Neural cell (in vitro differentiated cells): ENCODE measurements at regions not wholly inside any gene's neighbourhood (a gene's known extent, or its start where the extent isn't known, plus 50 kb on each side); places are given as distances from the start of the nearest gene placed in this dataset.
"Not testable (repeated sequence)": the region's sequence is repeated elsewhere in the genome, so short reads cannot be mapped to it uniquely, and the experiment has no call there.

Source experiments
- H2AFZ ChIP-seq: fragments of 200-600, 300-800 bp; sonication (generic), shearing (Covaris generic); 2 replicates; pipeline ENCODE4 v1.6.0; 2014; ENCODE audit warnings: low read depth, mild to moderate bottlenecking, antibody characterized with exemption, low read length, moderate library complexity
- H3F3A ChIP-seq: fragments of 200-600 bp; shearing (Covaris generic); 2 replicates; pipeline ENCODE4 v1.6.1; 2016; ENCODE audit warnings: mild to moderate bottlenecking, moderate library complexity, mixed read lengths, antibody characterized with exemption, low read length; ENCODE audit not compliant: insufficient read depth, poor library complexity, severe bottlenecking
- H3K27ac ChIP-seq: fragments of 200-600, 300-800 bp; sonication (generic), shearing (Covaris generic); 2 replicates; pipeline ENCODE4 v1.5.1; 2014; ENCODE audit warnings: mild to moderate bottlenecking, low read length, moderate library complexity
- H3K27me3 ChIP-seq: fragments of 300-800, 200-600 bp; sonication (generic), shearing (Covaris generic); 2 replicates; pipeline ENCODE4 v1.6.0; 2014; ENCODE audit warnings: mild to moderate bottlenecking, low read depth, low read length, moderate library complexity; ENCODE audit not compliant: insufficient read depth
- H3K36me3 ChIP-seq: fragments of 300-800, 200-600 bp; sonication (generic), shearing (Covaris generic); 2 replicates; pipeline ENCODE4 v1.5.1; 2014; ENCODE audit warnings: mild to moderate bottlenecking, antibody characterized with exemption, low read length, moderate library complexity; ENCODE audit not compliant: insufficient read depth
- H3K4me2 ChIP-seq: fragments of 300-800, 200-600 bp; sonication (generic), shearing (Covaris generic); 2 replicates; pipeline ENCODE4 v1.6.0; 2014; ENCODE audit warnings: mild to moderate bottlenecking, low read length
- H3K4me3 ChIP-seq: fragments of 300-800, 200-600 bp; sonication (generic), shearing (Covaris generic); 2 replicates; pipeline ENCODE4 v1.5.1; 2014; ENCODE audit warnings: mild to moderate bottlenecking, low read length, moderate library complexity
- H3K79me2 ChIP-seq: fragments of 200-600 bp; shearing (Covaris generic); replicated peaks from 2 replicates; pipeline ENCODE4 v1.6.0; 2014; ENCODE audit warnings: mild to moderate bottlenecking, low read length, moderate library complexity; ENCODE audit not compliant: insufficient read depth
- H3K9ac ChIP-seq: fragments of 300-800, 200-600 bp; sonication (generic), shearing (Covaris generic); 2 replicates; pipeline ENCODE4 v1.6.1; 2016; ENCODE audit warnings: mild to moderate bottlenecking, low read length, mixed read lengths
- H3K9me2 ChIP-seq: fragments of 200-600 bp; shearing (Covaris generic); 2 replicates; pipeline ENCODE4 v1.6.1; 2016; ENCODE audit warnings: mild to moderate bottlenecking, low read length, mixed read lengths; ENCODE audit not compliant: insufficient read depth
- H3K9me3 ChIP-seq: fragments of 200-600, 300-800 bp; sonication (generic), shearing (Covaris generic); 2 replicates; pipeline ENCODE4 v1.6.1; 2016; ENCODE audit warnings: mild to moderate bottlenecking, mixed run types, low read length, moderate library complexity, mixed read lengths
- H4K20me1 ChIP-seq: fragments of 200-600 bp; shearing (Covaris generic); 2 replicates; pipeline ENCODE4 v1.6.1; 2016; ENCODE audit warnings: mild to moderate bottlenecking, mixed run types; ENCODE audit not compliant: insufficient read depth
- CTCF ChIP-seq: fragments of 450-650 bp; IDR thresholded peaks from 2 replicates; pipeline ENCODE4 v1.5.1; 2014; ENCODE audit warnings: antibody characterized with exemption, mild to moderate bottlenecking, moderate library complexity; ENCODE audit not compliant: poor library complexity, severe bottlenecking
- EP300 ChIP-seq: fragments of 450-650 bp; conservative IDR thresholded peaks from 2 replicates; pipeline ENCODE4 v1.6.1; 2014; ENCODE audit warnings: antibody characterized with exemption, mild to moderate bottlenecking, moderate library complexity; ENCODE audit not compliant: poor library complexity, severe bottlenecking
- EZH2 ChIP-seq: fragments of 200-600, 300-800 bp; shearing (Covaris generic), sonication (generic); IDR thresholded peaks from 2 replicates; pipeline ENCODE4 v1.6.1; 2014; ENCODE audit warnings: antibody characterized with exemption, low read length, borderline replicate concordance, mild to moderate bottlenecking; ENCODE audit not compliant: insufficient read depth, poor library complexity, severe bottlenecking
- MXI1 ChIP-seq: fragments of 450-650 bp; conservative IDR thresholded peaks from 2 replicates; pipeline ENCODE4 v1.6.1; 2014; ENCODE audit warnings: antibody characterized with exemption, mild to moderate bottlenecking; ENCODE audit not compliant: poor library complexity, severe bottlenecking
- POLR2AphosphoS5 ChIP-seq: IDR thresholded peaks from 2 replicates; pipeline ENCODE4 v1.6.1; 2012
- RAD21 ChIP-seq: fragments of 450-650 bp; conservative IDR thresholded peaks from 2 replicates; pipeline ENCODE4 v1.6.1; 2014; ENCODE audit warnings: antibody characterized with exemption, mild to moderate bottlenecking, moderate library complexity
- SMC3 ChIP-seq: fragments of 450-650 bp; conservative IDR thresholded peaks from 2 replicates; pipeline ENCODE4 v1.6.1; 2014; ENCODE audit warnings: antibody characterized with exemption, mild to moderate bottlenecking, moderate library complexity; ENCODE audit not compliant: poor library complexity
- TAF1 ChIP-seq: IDR thresholded peaks from 2 replicates; pipeline ENCODE4 v1.6.1; 2012; ENCODE audit warnings: low read depth
- TF ChIP-seq, protein P1 (sequence below): IDR thresholded peaks from 2 replicates; pipeline ENCODE4 v1.6.1; 2012; ENCODE audit warnings: borderline replicate concordance

DNA sequence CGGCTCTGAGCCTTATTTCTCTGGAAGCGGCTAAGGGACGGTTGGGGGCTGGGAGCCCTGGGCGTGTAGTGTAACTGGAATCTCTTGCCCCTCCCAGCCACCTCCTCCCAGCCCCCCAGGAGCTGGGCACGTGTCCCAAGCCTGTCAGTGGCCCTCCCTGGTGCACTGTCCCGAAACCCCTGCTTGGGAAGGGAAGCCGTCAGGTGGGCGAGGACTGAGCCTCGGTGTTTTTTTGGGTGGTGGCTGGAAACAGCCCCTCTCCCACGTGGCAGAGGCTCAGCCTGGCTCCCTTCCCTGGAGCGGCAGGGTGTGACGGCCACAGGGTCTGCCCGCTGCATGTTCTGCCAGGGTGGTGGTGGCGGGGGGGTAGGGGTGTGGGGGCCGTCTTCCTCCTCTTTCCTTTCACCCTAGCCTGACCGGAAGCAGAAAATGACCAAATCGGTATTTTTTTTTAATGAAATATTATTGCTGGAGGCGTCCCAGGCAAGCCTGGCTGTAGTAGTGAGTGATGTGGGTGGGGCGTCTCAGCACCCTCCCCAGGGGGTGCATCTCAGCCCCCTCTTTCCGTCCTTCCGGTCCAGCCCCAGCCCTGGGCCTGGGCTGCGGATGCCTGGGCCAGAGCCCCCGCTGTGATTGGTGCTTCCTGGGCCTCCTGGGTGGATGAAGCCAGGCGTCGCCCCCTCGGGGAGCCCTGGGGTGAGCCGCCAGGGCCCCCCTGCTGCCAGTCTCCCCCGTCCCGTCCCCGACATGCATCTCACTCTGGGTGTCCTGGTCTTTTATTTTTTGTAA lies 58.8 kb upstream of the GOLGA8A start:
- Histone ChIP-seq H3K9me3 (peaks cover 12% of the 10 kb centered on the region), H3K9me2 (no peaks in the 10 kb centered on the region), H3F3A (no peaks in the 10 kb centered on the region), H3K79me2 (no peaks in the 10 kb centered on the region), H3K4me2 (no peak overlapping the region), H3K9ac (no peak overlapping the region), H3K4me3 (no peak overlapping the region), H3K27ac (no peak overlapping the region), H4K20me1 (no peaks in the 10 kb centered on the region), H3K36me3 (no peaks in the 10 kb centered on the region), H2AFZ (no peak overlapping the region), H3K27me3 (peaks cover 48% of the 10 kb centered on the region)
- TF ChIP-seq CTCF: no peak
- TF ChIP-seq TAF1: no peak
- TF ChIP-seq EP300: no peak
- no peak for TF ChIP-seq SMC3
- TF ChIP-seq EZH2: no peak
- TF ChIP-seq POLR2AphosphoS5: no peak
- no peak for TF ChIP-seq MXI1
- TF ChIP-seq, protein P1, sequence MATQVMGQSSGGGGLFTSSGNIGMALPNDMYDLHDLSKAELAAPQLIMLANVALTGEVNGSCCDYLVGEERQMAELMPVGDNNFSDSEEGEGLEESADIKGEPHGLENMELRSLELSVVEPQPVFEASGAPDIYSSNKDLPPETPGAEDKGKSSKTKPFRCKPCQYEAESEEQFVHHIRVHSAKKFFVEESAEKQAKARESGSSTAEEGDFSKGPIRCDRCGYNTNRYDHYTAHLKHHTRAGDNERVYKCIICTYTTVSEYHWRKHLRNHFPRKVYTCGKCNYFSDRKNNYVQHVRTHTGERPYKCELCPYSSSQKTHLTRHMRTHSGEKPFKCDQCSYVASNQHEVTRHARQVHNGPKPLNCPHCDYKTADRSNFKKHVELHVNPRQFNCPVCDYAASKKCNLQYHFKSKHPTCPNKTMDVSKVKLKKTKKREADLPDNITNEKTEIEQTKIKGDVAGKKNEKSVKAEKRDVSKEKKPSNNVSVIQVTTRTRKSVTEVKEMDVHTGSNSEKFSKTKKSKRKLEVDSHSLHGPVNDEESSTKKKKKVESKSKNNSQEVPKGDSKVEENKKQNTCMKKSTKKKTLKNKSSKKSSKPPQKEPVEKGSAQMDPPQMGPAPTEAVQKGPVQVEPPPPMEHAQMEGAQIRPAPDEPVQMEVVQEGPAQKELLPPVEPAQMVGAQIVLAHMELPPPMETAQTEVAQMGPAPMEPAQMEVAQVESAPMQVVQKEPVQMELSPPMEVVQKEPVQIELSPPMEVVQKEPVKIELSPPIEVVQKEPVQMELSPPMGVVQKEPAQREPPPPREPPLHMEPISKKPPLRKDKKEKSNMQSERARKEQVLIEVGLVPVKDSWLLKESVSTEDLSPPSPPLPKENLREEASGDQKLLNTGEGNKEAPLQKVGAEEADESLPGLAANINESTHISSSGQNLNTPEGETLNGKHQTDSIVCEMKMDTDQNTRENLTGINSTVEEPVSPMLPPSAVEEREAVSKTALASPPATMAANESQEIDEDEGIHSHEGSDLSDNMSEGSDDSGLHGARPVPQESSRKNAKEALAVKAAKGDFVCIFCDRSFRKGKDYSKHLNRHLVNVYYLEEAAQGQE: no peak
- TF ChIP-seq RAD21: no peak

DNA sequence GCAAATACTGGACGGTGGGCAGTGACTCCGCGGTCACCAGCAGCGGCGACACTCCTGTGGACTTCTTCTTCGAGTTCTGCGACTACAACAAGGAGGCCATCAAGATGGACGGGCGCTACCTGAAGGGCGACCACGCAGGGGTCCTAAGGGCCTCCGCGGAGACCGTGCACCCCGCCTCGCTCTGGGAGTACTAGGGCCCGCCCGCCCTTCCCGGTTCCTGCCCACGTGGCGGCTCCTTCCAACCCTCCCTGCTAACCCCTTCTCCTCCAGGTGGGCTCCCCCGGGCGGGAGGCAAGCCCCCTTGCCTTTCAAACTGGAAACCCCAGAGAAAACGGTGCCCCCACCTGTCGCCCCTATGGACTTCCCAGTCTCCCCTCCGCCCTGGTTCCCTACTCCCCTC lies 58.1 kb upstream of the GOLGA8A start:
- not testable (repeated sequence) for H2AFZ ChIP-seq, H3K9ac ChIP-seq, H3K36me3 ChIP-seq, H3K9me2 ChIP-seq, H3K27ac ChIP-seq, H3F3A ChIP-seq, H3K4me3 ChIP-seq, H4K20me1 ChIP-seq, H3K79me2 ChIP-seq, H3K4me2 ChIP-seq
- peaks cover 13% of the 10 kb centered on the region for H3K9me3 ChIP-seq
- peaks cover 54% of the 10 kb centered on the region for H3K27me3 ChIP-seq

- Histone ChIP-seq H3K4me3 (peak overlapping the region; percentile 68), H3K27me3 (peaks cover 58% of the 10 kb centered on the region), H3K9ac (peak overlapping the region; percentile 39), H3K4me2 (peak overlapping the region; percentile 2), H4K20me1 (no peaks in the 10 kb centered on the region), H3K27ac (no peak overlapping the region), H3K79me2 (no peaks in the 10 kb centered on the region), H3K9me3 (peaks cover 13% of the 10 kb centered on the region), H2AFZ (no peak overlapping the region), H3K36me3 (no peaks in the 10 kb centered on the region), H3F3A (no peaks in the 10 kb centered on the region), H3K9me2 (no peaks in the 10 kb centered on the region)
- TF ChIP-seq POLR2AphosphoS5: no peak
Measured at GRCh38 chr15:34494084-34494399, 56.4 kb upstream of the GOLGA8A start.
